NCI-H69 (cell line): ENCODE measurements at regions not wholly inside any gene's neighbourhood (a gene's known extent, or its start where the extent isn't known, plus 50 kb on each side); places are given as distances from the start of the nearest gene placed in this dataset.

Experiments
- DNase-seq: peaks from one replicate; lab custom pipeline; 2025; lab: John Stamatoyannopoulos, UW

DNA sequence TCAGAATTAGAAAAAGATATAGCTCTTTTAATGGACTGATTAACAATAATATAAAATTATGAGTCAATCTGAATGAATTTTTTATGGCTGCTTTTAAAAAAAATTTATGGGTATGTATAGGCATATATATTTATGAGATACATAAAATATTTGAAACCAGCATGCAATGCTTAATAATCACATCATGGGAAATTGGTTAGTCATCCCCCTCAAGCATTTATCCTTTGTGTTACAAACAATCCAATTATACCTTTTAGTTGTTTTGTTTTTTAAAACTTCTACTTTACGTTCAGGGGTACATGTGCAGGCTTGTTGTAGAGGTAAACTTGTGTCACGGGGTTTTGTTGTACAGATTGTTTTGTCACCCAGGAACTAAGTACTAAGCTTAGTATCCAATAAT lies 63.4 kb upstream of the HMGCLL1 start:
- DNase-seq: no peak

DNA sequence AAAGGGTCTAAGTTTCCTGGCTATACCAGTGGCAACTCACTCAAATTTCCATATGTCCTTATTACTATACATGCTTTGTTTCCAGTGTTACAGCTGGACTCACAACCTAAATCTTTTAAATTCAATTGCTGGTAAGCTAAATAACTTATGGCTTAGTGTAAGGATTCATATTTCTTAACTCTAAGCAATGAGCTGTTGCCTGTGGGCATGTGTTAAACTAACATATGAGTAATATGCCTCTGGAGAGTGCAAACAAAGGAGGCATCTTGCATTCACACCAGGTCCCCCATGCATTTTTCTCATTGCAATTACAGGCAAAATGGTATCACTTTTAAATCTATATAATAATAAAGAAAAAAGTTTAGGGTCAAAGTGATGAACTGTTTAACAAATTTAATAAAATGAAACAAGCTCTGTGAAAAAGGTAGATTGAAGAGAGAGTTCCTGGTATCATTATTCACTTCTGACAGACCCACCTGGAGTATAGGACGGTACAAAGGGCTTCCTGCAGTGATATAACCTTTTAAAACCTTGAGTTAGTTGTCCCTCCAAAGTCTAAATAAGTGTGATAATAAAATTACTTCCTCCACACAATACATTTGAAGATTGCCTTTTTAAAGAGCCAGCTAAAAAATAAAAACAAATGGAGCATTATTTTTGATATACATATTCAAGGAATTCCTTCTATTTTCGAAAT lies 57.6 kb upstream of the HMGCLL1 start:
- DNase-seq: peak; percentile 98

DNA sequence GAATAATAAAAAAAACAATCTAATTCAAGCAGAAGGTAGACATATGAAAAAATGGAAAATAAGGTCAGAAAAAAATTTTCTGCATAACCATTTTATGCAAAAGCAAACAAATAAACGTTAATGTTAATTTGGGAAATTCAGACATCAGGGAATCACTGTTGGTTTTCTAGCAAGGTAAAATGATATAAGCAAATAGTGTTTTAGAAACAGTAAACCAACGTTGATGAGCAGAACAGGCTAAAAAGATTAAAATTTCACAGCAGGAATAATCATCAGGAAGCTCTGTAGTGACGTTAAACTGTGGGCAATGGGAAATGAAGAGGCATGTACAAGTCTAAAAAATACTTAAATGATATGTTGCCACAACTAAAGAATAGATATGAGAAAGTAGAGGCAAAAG lies 54.5 kb upstream of the HMGCLL1 start:
- DNase-seq: no peak

DNA sequence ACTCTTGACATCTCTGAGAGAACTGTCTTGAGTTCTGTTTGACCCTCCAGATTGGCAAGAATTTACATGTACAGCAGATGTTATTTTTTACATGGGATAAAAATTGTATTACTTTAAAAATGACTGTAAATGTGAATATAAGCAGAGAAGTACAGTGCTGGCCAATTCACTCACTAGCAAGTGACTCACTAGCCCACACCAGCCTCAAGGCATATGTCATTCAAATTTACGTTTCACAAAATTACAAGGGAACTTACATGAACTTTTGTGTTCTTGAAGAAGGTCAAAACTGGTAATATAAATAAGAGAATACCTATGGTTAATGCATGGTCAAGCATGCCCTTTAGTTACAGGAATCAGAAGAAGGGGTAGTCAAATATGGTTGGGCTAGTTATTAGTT lies 54.0 kb upstream of the HMGCLL1 start:
- DNase-seq: no peak
